HG03039 (cell line): ENCODE measurements at regions not wholly inside any gene's neighbourhood (a gene's known extent, or its start where the extent isn't known, plus 50 kb on each side); places are given as distances from the start of the nearest gene placed in this dataset.

ENCODE experiments used
- ATAC-seq: cut with Tn5 transposase; IDR thresholded peaks from one replicate; pipeline ENCODE4 v1.9.1; 2021; ENCODE audit warnings: mild to moderate bottlenecking, moderate library complexity; ENCODE audit not compliant: unreplicated experiment

- ATAC-seq = no peak
These were observed 76.2 kb upstream of the TP63 start for GRCh38 chr3:189554868-189555557.

- ATAC-seq = no peak
These were observed 75.7 kb upstream of the TP63 start for GRCh38 chr3:189555558-189555881.

GRCh38 chr3:189557824-189558223 is 73.4 kb upstream of the TP63 start:
- no peak for ATAC-seq

GRCh38 chr3:189561256-189561655 is 69.9 kb upstream of the TP63 start:
- no peak for ATAC-seq

- ATAC-seq = peak; percentile 84
These were observed 67.2 kb upstream of the TP63 start for GRCh38 chr3:189563853-189564563.

GRCh38 chr3:189566550-189567130 is 64.5 kb upstream of the TP63 start:
- ATAC-seq = no peak

- no peak for ATAC-seq
These were observed 63.9 kb upstream of the TP63 start for GRCh38 chr3:189567322-189567721.

GRCh38 chr3:189567766-189568420 is 63.3 kb upstream of the TP63 start:
- no peak for ATAC-seq

GRCh38 chr3:189568961-189569360 is 62.2 kb upstream of the TP63 start:
- no peak for ATAC-seq

GRCh38 chr3:189569473-189569872 is 61.7 kb upstream of the TP63 start:
- ATAC-seq = no peak

- ATAC-seq = peak; percentile 50
These were observed 60.3 kb upstream of the TP63 start for GRCh38 chr3:189570916-189571315.

- no peak for ATAC-seq
These were observed 58.9 kb upstream of the TP63 start for GRCh38 chr3:189572249-189572648.

GRCh38 chr3:189573004-189573403 is 58.2 kb upstream of the TP63 start:
- peak; percentile 42 for ATAC-seq

GRCh38 chr3:189576486-189576885 is 54.7 kb upstream of the TP63 start:
- no peak for ATAC-seq

GRCh38 chr3:189577050-189577951 is 53.9 kb upstream of the TP63 start:
- no peak for ATAC-seq

- ATAC-seq = no peak
These were observed 51.0 kb upstream of the TP63 start for GRCh38 chr3:189580190-189580589.
